ENCODE measurements at regions not wholly inside any gene's neighbourhood (a gene's known extent, or its start where the extent isn't known, plus 50 kb on each side); places are given as distances from the start of the nearest gene placed in this dataset.

DNA sequence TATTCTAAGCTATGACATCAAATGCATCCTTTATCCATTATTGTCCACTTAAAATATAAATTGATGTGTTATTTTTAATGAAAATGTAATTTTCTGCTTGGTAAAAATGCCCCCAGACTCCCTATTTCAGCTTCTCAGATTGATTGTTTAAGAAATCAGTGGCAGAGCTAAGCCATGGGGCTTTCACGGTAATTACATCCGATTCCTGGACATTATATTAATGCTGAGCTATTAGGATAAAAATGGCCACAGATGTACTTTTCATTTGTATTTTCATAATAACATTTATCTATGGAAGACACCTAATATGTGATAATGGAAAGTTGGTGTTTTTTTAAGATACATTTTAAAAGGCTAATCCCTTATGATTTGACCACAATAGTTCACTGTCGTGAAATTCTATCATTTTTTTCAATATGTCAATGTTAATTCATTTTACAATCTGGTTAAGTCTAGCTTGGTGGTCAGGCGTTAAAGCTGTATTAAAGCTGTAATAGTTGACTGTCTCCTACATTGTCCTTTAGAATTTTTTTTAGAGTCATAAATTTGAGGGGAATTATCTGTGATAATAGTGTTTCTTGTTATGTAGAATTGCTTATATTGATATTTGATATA lies 229.0 kb upstream of the UBE2E3 start:
- TF ChIP-seq, protein P1, sequence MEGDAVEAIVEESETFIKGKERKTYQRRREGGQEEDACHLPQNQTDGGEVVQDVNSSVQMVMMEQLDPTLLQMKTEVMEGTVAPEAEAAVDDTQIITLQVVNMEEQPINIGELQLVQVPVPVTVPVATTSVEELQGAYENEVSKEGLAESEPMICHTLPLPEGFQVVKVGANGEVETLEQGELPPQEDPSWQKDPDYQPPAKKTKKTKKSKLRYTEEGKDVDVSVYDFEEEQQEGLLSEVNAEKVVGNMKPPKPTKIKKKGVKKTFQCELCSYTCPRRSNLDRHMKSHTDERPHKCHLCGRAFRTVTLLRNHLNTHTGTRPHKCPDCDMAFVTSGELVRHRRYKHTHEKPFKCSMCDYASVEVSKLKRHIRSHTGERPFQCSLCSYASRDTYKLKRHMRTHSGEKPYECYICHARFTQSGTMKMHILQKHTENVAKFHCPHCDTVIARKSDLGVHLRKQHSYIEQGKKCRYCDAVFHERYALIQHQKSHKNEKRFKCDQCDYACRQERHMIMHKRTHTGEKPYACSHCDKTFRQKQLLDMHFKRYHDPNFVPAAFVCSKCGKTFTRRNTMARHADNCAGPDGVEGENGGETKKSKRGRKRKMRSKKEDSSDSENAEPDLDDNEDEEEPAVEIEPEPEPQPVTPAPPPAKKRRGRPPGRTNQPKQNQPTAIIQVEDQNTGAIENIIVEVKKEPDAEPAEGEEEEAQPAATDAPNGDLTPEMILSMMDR (IDR thresholded peaks at IDR 0.05): no peak
- no peak for TF ChIP-seq POLR2A (IDR thresholded peaks at IDR 0.05)
